HG02938 (cell line): ENCODE measurements at regions not wholly inside any gene's neighbourhood (a gene's known extent, or its start where the extent isn't known, plus 50 kb on each side); places are given as distances from the start of the nearest gene placed in this dataset.

Source experiments
- ATAC-seq: cut with Tn5 transposase; IDR thresholded peaks from one replicate; pipeline ENCODE4 v1.9.1; 2021; ENCODE audit warnings: mild to moderate bottlenecking, moderate library complexity; ENCODE audit not compliant: unreplicated experiment

- ATAC-seq = no peak
Observed at GRCh38 chr2:74036010-74036409, 51.3 kb downstream of the TET3 start.

GRCh38 chr2:74036450-74037195, 51.9 kb downstream of the TET3 start:
- no peak for ATAC-seq

- peak; percentile 67 for ATAC-seq
Observed at GRCh38 chr2:74037379-74037860, 52.7 kb downstream of the TET3 start.

- no peak for ATAC-seq
Observed at GRCh38 chr2:74039611-74040010, 54.9 kb downstream of the TET3 start.

- ATAC-seq = no peak
Observed at GRCh38 chr2:74041182-74041581, 56.5 kb downstream of the TET3 start.

- no peak for ATAC-seq
Observed at GRCh38 chr2:74041726-74042125, 57.0 kb downstream of the TET3 start.

- no peak for ATAC-seq
Observed at GRCh38 chr2:74042606-74043005, 57.9 kb downstream of the TET3 start.

- no peak for ATAC-seq
Observed at GRCh38 chr2:74043345-74044329, 58.9 kb downstream of the TET3 start.

GRCh38 chr2:74044999-74045398, 60.3 kb downstream of the TET3 start:
- ATAC-seq = no peak

GRCh38 chr2:74045454-74045853, 60.7 kb downstream of the TET3 start:
- no peak for ATAC-seq

GRCh38 chr2:74046441-74046840, 61.7 kb downstream of the TET3 start:
- no peak for ATAC-seq

- no peak for ATAC-seq
Observed at GRCh38 chr2:74047152-74047551, 62.4 kb downstream of the TET3 start.

GRCh38 chr2:74048147-74048546, 63.4 kb downstream of the TET3 start:
- no peak for ATAC-seq

GRCh38 chr2:74048843-74049519, 64.3 kb downstream of the TET3 start:
- no peak for ATAC-seq

GRCh38 chr2:74050151-74050550, 65.4 kb downstream of the TET3 start:
- no peak for ATAC-seq

GRCh38 chr2:74051504-74051903, 66.8 kb downstream of the TET3 start:
- ATAC-seq = no peak

GRCh38 chr2:74052732-74053710, 68.3 kb downstream of the TET3 start:
- ATAC-seq = no peak

GRCh38 chr2:74053959-74054715, 69.4 kb downstream of the TET3 start:
- no peak for ATAC-seq

- no peak for ATAC-seq
Observed at GRCh38 chr2:74059137-74059775, 74.5 kb downstream of the TET3 start.
